ENCODE measurements at regions not wholly inside any gene's neighbourhood (a gene's known extent, or its start where the extent isn't known, plus 50 kb on each side); places are given as distances from the start of the nearest gene placed in this dataset.

DNA sequence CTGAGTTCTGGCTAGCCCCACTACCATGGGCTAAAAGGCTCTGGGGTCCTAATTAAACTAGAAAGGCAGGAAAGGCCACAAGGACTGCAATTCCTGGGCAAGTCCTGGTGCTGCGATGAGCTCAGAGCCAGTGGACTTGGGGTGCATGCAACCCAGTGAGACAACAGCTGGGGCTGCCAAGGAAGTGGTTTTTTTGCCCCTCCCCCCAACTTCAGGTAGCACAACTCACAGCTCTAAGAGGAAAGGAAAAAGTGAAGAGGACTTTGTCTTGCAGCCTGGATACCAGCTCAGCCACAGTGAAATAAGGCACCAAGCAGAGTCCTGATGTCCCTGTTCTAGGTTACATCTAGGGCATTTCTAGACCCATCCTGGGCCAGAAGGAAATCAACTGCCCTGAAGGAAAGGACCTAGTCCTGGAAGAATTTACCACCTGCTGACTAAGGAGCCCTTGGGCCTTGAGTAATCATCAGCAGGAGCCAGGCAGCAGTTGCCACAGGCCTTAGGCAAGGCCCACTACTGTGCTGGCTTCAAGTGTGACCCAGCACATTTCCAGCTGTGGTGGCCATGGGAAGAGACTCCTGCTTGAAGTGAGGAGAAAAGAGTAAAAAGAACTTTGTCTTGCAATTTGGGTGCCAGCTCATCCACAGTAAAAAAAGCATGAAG, 358.4 kb downstream of the BTBD3 start:
- Mint-ChIP-seq H3K36me3 (ENCODE audit: insufficient read depth) (no peaks in the 10 kb centered on the region), H3K4me3 (ENCODE audit: low read depth) (no peak overlapping the region), H3K27ac (peak overlapping the region; percentile 43), H3K27me3 (no peaks in the 10 kb centered on the region), H3K4me1 (ENCODE audit: low read depth) (peaks cover 3% of the 10 kb centered on the region), H3K9me3 (ENCODE audit: low read depth) (no peaks in the 10 kb centered on the region)
- no peak for DNase-seq (ENCODE audit: low spot score, unreplicated experiment)
- TF ChIP-seq, protein P1, sequence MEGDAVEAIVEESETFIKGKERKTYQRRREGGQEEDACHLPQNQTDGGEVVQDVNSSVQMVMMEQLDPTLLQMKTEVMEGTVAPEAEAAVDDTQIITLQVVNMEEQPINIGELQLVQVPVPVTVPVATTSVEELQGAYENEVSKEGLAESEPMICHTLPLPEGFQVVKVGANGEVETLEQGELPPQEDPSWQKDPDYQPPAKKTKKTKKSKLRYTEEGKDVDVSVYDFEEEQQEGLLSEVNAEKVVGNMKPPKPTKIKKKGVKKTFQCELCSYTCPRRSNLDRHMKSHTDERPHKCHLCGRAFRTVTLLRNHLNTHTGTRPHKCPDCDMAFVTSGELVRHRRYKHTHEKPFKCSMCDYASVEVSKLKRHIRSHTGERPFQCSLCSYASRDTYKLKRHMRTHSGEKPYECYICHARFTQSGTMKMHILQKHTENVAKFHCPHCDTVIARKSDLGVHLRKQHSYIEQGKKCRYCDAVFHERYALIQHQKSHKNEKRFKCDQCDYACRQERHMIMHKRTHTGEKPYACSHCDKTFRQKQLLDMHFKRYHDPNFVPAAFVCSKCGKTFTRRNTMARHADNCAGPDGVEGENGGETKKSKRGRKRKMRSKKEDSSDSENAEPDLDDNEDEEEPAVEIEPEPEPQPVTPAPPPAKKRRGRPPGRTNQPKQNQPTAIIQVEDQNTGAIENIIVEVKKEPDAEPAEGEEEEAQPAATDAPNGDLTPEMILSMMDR (IDR thresholded peaks at IDR 0.05; ENCODE audit: unreplicated experiment), result no peak

- TF ChIP-seq, protein P1 (IDR thresholded peaks at IDR 0.05; ENCODE audit: unreplicated experiment), result peak; percentile 28
- H3K9me3 Mint-ChIP-seq (ENCODE audit: low read depth), result peaks cover 5% of the 10 kb centered on the region
- H3K4me3 Mint-ChIP-seq (ENCODE audit: low read depth), result no peak overlapping the region
- no peaks in the 10 kb centered on the region for H3K27me3 Mint-ChIP-seq
- peak overlapping the region; percentile 25 for H3K27ac Mint-ChIP-seq
- H3K4me1 Mint-ChIP-seq (ENCODE audit: low read depth), result peaks cover 4% of the 10 kb centered on the region
- H3K36me3 Mint-ChIP-seq (ENCODE audit: insufficient read depth), result no peaks in the 10 kb centered on the region
- DNase-seq (ENCODE audit: low spot score, unreplicated experiment), result no peak
These were observed 369.9 kb downstream of the BTBD3 start for GRCh38 chr20:12287575-12287974.

DNA sequence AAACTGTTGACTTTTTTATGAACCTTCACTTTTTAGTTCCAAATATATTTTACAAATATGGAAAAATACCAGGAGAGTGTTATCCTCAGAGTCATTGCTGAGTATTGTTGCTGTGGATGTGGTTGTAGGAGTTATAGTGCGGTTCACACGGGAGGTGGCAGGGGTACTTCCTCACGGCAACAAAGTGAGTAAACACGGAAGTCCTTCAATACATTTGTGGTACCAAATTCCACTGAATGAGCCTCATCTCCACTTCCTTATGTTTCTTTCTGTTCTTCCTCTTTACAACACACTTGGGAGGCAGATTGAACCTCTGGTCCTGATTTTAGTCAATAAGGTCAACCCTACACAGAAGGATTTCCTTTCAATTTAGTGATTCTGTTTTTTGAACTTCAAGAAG, 371.8 kb downstream of the BTBD3 start:
- H3K4me3 Mint-ChIP-seq (ENCODE audit: low read depth), result no peak overlapping the region
- H3K9me3 Mint-ChIP-seq (ENCODE audit: low read depth), result peaks cover 8% of the 10 kb centered on the region
- no peak overlapping the region for H3K27ac Mint-ChIP-seq
- TF ChIP-seq, protein P1 (IDR thresholded peaks at IDR 0.05; ENCODE audit: unreplicated experiment), result no peak
- H3K4me1 Mint-ChIP-seq (ENCODE audit: low read depth), result peaks cover 4% of the 10 kb centered on the region
- no peaks in the 10 kb centered on the region for H3K36me3 Mint-ChIP-seq (ENCODE audit: insufficient read depth)
- no peak for DNase-seq (ENCODE audit: low spot score, unreplicated experiment)
- H3K27me3 Mint-ChIP-seq, result no peaks in the 10 kb centered on the region

DNA sequence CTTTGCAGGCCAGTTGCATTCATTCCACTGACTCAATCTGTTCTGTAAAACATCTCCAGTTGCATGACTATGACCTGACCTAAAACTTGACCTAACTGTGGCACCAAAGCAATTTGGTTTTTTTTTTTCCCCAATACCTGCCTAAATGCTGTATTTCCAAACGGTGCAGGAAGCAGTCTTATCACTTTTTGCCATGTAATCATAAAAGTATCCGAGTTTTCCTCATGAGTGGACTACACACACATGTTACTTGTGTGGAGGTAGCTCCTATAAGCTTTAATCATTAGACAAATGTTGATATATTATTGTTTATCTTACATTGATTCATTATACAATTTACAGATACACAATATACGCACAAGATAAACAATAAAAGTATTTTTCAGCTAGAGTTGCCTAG, 373.7 kb downstream of the BTBD3 start:
- Mint-ChIP-seq H3K4me3 (ENCODE audit: low read depth) (no peak overlapping the region), H3K27me3 (no peaks in the 10 kb centered on the region), H3K27ac (no peak overlapping the region), H3K4me1 (ENCODE audit: low read depth) (peaks cover 6% of the 10 kb centered on the region), H3K9me3 (ENCODE audit: low read depth) (peaks cover 8% of the 10 kb centered on the region), H3K36me3 (ENCODE audit: insufficient read depth) (no peaks in the 10 kb centered on the region)
- TF ChIP-seq, protein P1 (IDR thresholded peaks at IDR 0.05; ENCODE audit: unreplicated experiment), result no peak
- no peak for DNase-seq (ENCODE audit: low spot score, unreplicated experiment)

GRCh38 chr20:12293900-12294299, 376.2 kb downstream of the BTBD3 start:
- H3K36me3 Mint-ChIP-seq (ENCODE audit: insufficient read depth), result peaks cover 7% of the 10 kb centered on the region
- peaks cover 24% of the 10 kb centered on the region for H3K9me3 Mint-ChIP-seq (ENCODE audit: low read depth)
- no peak overlapping the region for H3K27ac Mint-ChIP-seq
- no peaks in the 10 kb centered on the region for H3K27me3 Mint-ChIP-seq
- no peak for DNase-seq (ENCODE audit: low spot score, unreplicated experiment)
- H3K4me3 Mint-ChIP-seq (ENCODE audit: low read depth), result no peak overlapping the region
- H3K4me1 Mint-ChIP-seq (ENCODE audit: low read depth), result peaks cover 1% of the 10 kb centered on the region
- TF ChIP-seq, protein P1 (IDR thresholded peaks at IDR 0.05; ENCODE audit: unreplicated experiment), result no peak

All from progenitor cell of endocrine pancreas (in vitro differentiated cells).